WTC11 (cell line): ENCODE measurements at regions not wholly inside any gene's neighbourhood (a gene's known extent, or its start where the extent isn't known, plus 50 kb on each side); places are given as distances from the start of the nearest gene placed in this dataset.

Experiments used
- ATAC-seq: fragments of 200-7000 bp; cut with Tn5 transposase; 2 replicates; pipeline ENCODE4 v1.10.0; 2021; ENCODE audit warnings: mild to moderate bottlenecking, moderate library complexity
- CTCF ChIA-PET: fragments of 300-600 bp; sonication (Branson Sonifier 250); formaldehyde crosslinking; loops from one replicate; lab custom pipeline; 2021; ENCODE audit warnings: antibody characterized with exemption; lab: Charles Lee
- POLR2A ChIA-PET: fragments of 350-600 bp; sonication (Branson Sonifier 250); formaldehyde crosslinking; loops from one replicate; lab custom pipeline; 2021; ENCODE audit warnings: antibody characterized with exemption; lab: Charles Lee
- DNase-seq: peaks from one replicate; pipeline ENCODE4 v3.0.0; 2021; ENCODE audit warnings: low spot score
- H3K27ac Mint-ChIP-seq: 2 replicates; pipeline ENCODE4 v1.8.0; 2021; ENCODE audit warnings: mixed read lengths
- H3K27me3 Mint-ChIP-seq: 2 replicates; pipeline ENCODE4 v1.8.0; 2021; ENCODE audit warnings: low read depth, mild to moderate bottlenecking, moderate library complexity, mixed read lengths
- H3K36me3 Mint-ChIP-seq: 2 replicates; pipeline ENCODE4 v1.8.0; 2021; ENCODE audit warnings: mixed read lengths
- H3K4me1 Mint-ChIP-seq: 2 replicates; pipeline ENCODE4 v1.8.0; 2022; ENCODE audit warnings: mixed read lengths
- H3K4me3 Mint-ChIP-seq: 2 replicates; pipeline ENCODE4 v1.8.0; 2021; ENCODE audit warnings: mild to moderate bottlenecking, moderate library complexity, mixed read lengths
- H3K9me3 Mint-ChIP-seq: 2 replicates; pipeline ENCODE4 v1.8.0; 2021; ENCODE audit warnings: mixed read lengths
- CREM ChIP-seq: sonication (generic); formaldehyde crosslinking; IDR thresholded peaks from 2 replicates; pipeline ENCODE4 v1.8.1; 2022; ENCODE audit warnings: mild to moderate bottlenecking, missing genetic modification reagents, moderate library complexity
- E2F4 ChIP-seq: sonication (generic); formaldehyde crosslinking; IDR thresholded peaks from 2 replicates; pipeline ENCODE4 v1.8.1; 2022; ENCODE audit warnings: low read depth, mild to moderate bottlenecking, moderate library complexity, missing genetic modification reagents, borderline replicate concordance
- HMGA2 ChIP-seq: fragments of 250-450 bp; sonication (Bioruptor Pico); IDR thresholded peaks from 2 replicates; pipeline ENCODE4 v1.4.0; 2021; ENCODE audit warnings: mild to moderate bottlenecking, moderate library complexity
- HMGXB4 ChIP-seq: sonication (generic); formaldehyde crosslinking; IDR thresholded peaks from 2 replicates; pipeline ENCODE4 v1.8.1; 2023; ENCODE audit warnings: mild to moderate bottlenecking, moderate library complexity, missing genetic modification reagents
- JAZF1 ChIP-seq: fragments of 250-450 bp; sonication (Bioruptor Pico); IDR thresholded peaks from 2 replicates; pipeline ENCODE4 v1.9.0; 2021; ENCODE audit warnings: moderate library complexity, mild to moderate bottlenecking, inconsistent platforms
- MYBL2 ChIP-seq: sonication (generic); formaldehyde crosslinking; IDR thresholded peaks from 2 replicates; pipeline ENCODE4 v1.8.1; 2023; ENCODE audit warnings: mild to moderate bottlenecking, moderate library complexity, missing genetic modification reagents
- NFATC4 ChIP-seq: fragments of 250-450 bp; sonication (Bioruptor Pico); IDR thresholded peaks from 2 replicates; pipeline ENCODE4 v1.9.0; 2021; ENCODE audit warnings: mild to moderate bottlenecking
- OVOL2 ChIP-seq: fragments of 250-450 bp; sonication (Bioruptor Pico); IDR thresholded peaks from 2 replicates; pipeline ENCODE4 v1.9.0; 2021; ENCODE audit warnings: mild to moderate bottlenecking, borderline replicate concordance
- USF1 ChIP-seq: sonication (generic); formaldehyde crosslinking; IDR thresholded peaks from 2 replicates; pipeline ENCODE4 v1.8.0; 2022; ENCODE audit warnings: mild to moderate bottlenecking, missing genetic modification reagents
- ZNF317 ChIP-seq: sonication (generic); formaldehyde crosslinking; IDR thresholded peaks from 2 replicates; pipeline ENCODE4 v1.8.1; 2023; ENCODE audit warnings: low read depth, mild to moderate bottlenecking, moderate library complexity, missing genetic modification reagents, borderline replicate concordance
- ZNF423 ChIP-seq: fragments of 250-450 bp; sonication (Bioruptor Pico); IDR thresholded peaks from 2 replicates; pipeline ENCODE4 v2.1.2; 2022; ENCODE audit warnings: mild to moderate bottlenecking, moderate library complexity
- ZNF512 ChIP-seq: sonication (generic); formaldehyde crosslinking; IDR thresholded peaks from 2 replicates; pipeline ENCODE4 v1.8.1; 2022; ENCODE audit warnings: missing genetic modification reagents, borderline replicate concordance
- ZNF671 ChIP-seq: fragments of 250-450 bp; sonication (Bioruptor Pico); IDR thresholded peaks from 2 replicates; pipeline ENCODE4 v1.8.0; 2021; ENCODE audit warnings: mild to moderate bottlenecking
- TF ChIP-seq, protein P1 (sequence below): fragments of 200-600 bp; IDR thresholded peaks from 2 replicates; pipeline ENCODE4 v1.8.0; 2022; ENCODE audit warnings: antibody characterized with exemption
- TF ChIP-seq, protein P2 (sequence below): fragments of 250-450 bp; sonication (Bioruptor Pico); IDR thresholded peaks from 2 replicates; pipeline ENCODE4 v1.9.0; 2021; ENCODE audit warnings: moderate library complexity, mild to moderate bottlenecking, inconsistent platforms, borderline replicate concordance

DNA sequence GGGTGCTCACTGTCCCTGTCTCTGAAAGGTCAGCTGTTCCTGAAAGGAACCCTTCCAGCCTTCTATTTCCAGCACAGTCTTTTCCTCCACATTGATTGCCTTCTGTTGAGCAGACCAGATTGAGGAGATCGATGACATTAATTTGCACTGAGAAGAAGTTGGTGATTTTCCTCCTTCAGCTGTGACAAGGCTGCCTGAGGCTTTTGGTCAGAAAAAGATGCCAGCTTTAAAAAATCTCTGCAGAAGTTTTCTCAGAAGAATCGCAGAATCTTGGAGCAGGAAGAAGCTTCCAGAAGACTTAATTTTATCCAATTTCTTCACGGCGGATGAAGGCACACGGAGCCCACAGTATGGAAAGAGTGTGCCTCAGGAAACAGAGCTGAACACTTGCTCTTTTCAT is 112.8 kb downstream of the FAM43A start:
- peaks cover 7% of the 10 kb centered on the region; the same call in 1 of the 2 replicates for H3K4me1 Mint-ChIP-seq
- no peak overlapping the region for H3K27ac Mint-ChIP-seq
- ChIA-PET POLR2A (no interaction called here), CTCF (no interaction called here)
- no peak for TF ChIP-seq OVOL2
- TF ChIP-seq USF1 (CRISPR knock-in tag): no peak
- H3K4me3 Mint-ChIP-seq: no peak overlapping the region
- H3K36me3 Mint-ChIP-seq: peaks cover 7% of the 10 kb centered on the region
- H3K27me3 Mint-ChIP-seq: peaks cover 2% of the 10 kb centered on the region; the same call in 1 of the 2 replicates
- no peak for ATAC-seq
- no peak for DNase-seq
- H3K9me3 Mint-ChIP-seq: peaks cover 15% of the 10 kb centered on the region

DNA sequence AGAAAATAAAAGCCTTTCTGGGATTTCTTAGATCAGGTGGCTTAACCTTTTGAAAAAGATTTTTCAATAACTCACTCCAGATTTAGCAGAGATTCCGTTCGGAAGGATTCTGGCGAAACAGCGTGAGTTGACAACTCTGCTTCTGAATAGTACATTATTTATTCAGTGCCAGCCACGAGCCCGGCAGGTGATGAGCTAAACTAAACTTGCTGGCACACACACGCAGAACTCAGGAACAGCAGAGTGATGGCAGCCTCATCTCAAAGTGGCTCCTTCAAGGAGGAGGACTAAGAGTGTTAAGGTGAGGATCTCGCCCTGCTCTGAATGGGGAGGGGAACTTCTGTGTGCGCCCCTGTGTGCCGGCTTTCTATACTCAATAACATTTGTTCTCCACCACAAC is 114.3 kb downstream of the FAM43A start:
- no peak overlapping the region for H3K4me3 Mint-ChIP-seq
- H3K9me3 Mint-ChIP-seq: peaks cover 14% of the 10 kb centered on the region
- TF ChIP-seq E2F4 (CRISPR knock-in tag): no peak
- no peak for TF ChIP-seq ZNF423 (CRISPR knock-in tag)
- TF ChIP-seq NFATC4 (CRISPR knock-in tag): no peak
- TF ChIP-seq, all 79 proteins: peak for 0
- Mint-ChIP-seq H3K27ac (no peak overlapping the region), H3K4me1 (peaks cover 7% of the 10 kb centered on the region; the same call in 1 of the 2 replicates), H3K36me3 (peaks cover 7% of the 10 kb centered on the region), H3K27me3 (peaks cover 2% of the 10 kb centered on the region; the same call in 1 of the 2 replicates)
- ChIA-PET POLR2A (no interaction called here), CTCF (interaction anchor here (0.8 kb wide), 1 partner anchor 113 kb away, joined by 3 read pairs; no protein-coding TSS in a partner anchor)
- DNase-seq (no peak), ATAC-seq (no peak)

DNA sequence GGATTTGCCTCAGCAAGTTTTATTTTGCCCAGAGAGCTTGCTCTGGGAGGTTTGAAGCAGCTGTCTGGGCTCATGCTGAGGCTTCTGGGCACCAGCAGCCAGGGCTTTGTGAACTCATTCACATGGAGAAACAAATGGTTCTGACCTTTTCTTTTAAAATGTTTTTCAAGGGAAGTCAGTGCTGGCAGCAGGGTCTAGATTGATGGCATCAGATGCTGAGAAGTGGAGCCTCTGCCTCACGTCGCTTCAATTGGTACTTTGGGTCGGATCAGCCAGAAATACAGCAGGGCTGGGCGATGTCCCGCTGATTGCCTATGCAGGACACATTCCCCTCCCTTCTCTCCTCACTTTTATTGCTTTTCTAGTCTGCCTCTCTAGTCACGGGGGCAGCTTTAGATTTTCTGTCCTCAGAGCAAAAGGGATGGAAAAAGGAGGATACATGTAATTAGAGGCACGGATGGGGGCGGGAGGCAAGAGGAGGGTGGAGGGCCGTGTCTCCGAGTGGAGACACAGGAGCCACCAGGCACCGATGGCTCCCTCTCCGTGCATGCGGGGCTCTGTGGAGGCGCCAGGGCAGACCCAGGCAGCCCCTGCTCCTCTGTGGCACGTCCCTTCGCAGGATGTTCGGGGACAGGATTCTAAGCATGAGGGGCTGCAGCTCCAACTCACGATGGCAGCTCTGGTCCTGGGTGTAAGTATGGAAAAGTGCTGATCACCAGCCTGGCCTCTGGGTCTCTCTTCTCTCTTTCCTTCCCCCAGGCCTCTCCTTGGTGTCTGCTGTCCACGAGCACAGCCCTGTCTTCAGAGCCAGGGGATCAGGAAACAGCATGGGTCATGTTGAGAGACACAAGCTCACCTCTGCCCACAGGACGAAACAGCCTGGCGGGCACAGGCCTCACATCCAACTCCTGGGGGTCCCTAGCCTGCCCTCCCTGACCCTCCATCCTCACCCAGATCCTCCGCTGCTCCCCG is 116.1 kb downstream of the FAM43A start:
- CTCF ChIA-PET: interaction anchor here (1.6 kb wide), 1 partner anchor 119 kb away, joined by 4 read pairs; no protein-coding TSS in a partner anchor
- POLR2A ChIA-PET: no interaction called here
- peaks cover 2% of the 10 kb centered on the region; the same call in 1 of the 2 replicates for H3K27me3 Mint-ChIP-seq

More for the DNA sequence above, 116.1 kb downstream of the FAM43A start:
- DNase-seq (no peak), ATAC-seq (peak; percentile 65)
- H3K4me1 Mint-ChIP-seq: peaks cover 11% of the 10 kb centered on the region; the same call in 1 of the 2 replicates
- no peak for TF ChIP-seq E2F4 (CRISPR knock-in tag)
- TF ChIP-seq, protein P1, sequence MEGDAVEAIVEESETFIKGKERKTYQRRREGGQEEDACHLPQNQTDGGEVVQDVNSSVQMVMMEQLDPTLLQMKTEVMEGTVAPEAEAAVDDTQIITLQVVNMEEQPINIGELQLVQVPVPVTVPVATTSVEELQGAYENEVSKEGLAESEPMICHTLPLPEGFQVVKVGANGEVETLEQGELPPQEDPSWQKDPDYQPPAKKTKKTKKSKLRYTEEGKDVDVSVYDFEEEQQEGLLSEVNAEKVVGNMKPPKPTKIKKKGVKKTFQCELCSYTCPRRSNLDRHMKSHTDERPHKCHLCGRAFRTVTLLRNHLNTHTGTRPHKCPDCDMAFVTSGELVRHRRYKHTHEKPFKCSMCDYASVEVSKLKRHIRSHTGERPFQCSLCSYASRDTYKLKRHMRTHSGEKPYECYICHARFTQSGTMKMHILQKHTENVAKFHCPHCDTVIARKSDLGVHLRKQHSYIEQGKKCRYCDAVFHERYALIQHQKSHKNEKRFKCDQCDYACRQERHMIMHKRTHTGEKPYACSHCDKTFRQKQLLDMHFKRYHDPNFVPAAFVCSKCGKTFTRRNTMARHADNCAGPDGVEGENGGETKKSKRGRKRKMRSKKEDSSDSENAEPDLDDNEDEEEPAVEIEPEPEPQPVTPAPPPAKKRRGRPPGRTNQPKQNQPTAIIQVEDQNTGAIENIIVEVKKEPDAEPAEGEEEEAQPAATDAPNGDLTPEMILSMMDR: no peak
- TF ChIP-seq JAZF1 (CRISPR knock-in tag): no peak
- TF ChIP-seq HMGXB4 (CRISPR knock-in tag): no peak
- TF ChIP-seq, protein P2, sequence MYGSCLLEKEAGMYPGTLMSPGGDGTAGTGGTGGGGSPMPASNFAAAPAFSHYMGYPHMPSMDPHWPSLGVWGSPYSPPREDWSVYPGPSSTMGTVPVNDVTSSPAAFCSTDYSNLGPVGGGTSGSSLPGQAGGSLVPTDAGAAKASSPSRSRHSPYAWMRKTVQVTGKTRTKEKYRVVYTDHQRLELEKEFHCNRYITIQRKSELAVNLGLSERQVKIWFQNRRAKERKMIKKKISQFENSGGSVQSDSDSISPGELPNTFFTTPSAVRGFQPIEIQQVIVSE (CRISPR knock-in tag): no peak
- TF ChIP-seq ZNF671 (CRISPR knock-in tag): no peak
- no peak for TF ChIP-seq ZNF317 (CRISPR knock-in tag)
- no peak for TF ChIP-seq CREM (CRISPR knock-in tag)
- TF ChIP-seq HMGA2: no peak
- no peak for TF ChIP-seq ZNF512 (CRISPR knock-in tag)
- TF ChIP-seq MYBL2: no peak
- no peak overlapping the region for H3K4me3 Mint-ChIP-seq
- no peaks in the 10 kb centered on the region for H3K9me3 Mint-ChIP-seq
- H3K36me3 Mint-ChIP-seq: no peaks in the 10 kb centered on the region
- H3K27ac Mint-ChIP-seq: no peak overlapping the region
